Hematopoietic multipotent progenitor cell treated with erythropoietin and hydrocortisone succinate and interleukin-3 and kit ligand, for 6 days (in vitro differentiated cells): ENCODE measurements at regions not wholly inside any gene's neighbourhood (a gene's known extent, or its start where the extent isn't known, plus 50 kb on each side); places are given as distances from the start of the nearest gene placed in this dataset.

Experiments used
- DNase-seq: peaks from one replicate; pipeline ENCODE4 v3.0.0-alpha.2; 2015

- DNase-seq: peak; percentile 90
These were observed 54.6 kb downstream of the ZFP36L2 start for GRCh38 chr2:43171789-43172188.

GRCh38 chr2:43170405-43171105 lies 55.9 kb downstream of the ZFP36L2 start:
- no peak for DNase-seq

- DNase-seq: peak; percentile 82
These were observed 56.4 kb downstream of the ZFP36L2 start for GRCh38 chr2:43169987-43170386.

- peak; percentile 90 for DNase-seq
These were observed 57.1 kb downstream of the ZFP36L2 start for GRCh38 chr2:43169099-43169945.

- no peak for DNase-seq
These were observed 58.4 kb downstream of the ZFP36L2 start for GRCh38 chr2:43168016-43168369.

GRCh38 chr2:43165378-43166069 lies 60.9 kb downstream of the ZFP36L2 start:
- DNase-seq: no peak

- no peak for DNase-seq
These were observed 61.7 kb downstream of the ZFP36L2 start for GRCh38 chr2:43164686-43165085.

- DNase-seq: no peak
These were observed 62.7 kb downstream of the ZFP36L2 start for GRCh38 chr2:43163584-43164270.

- DNase-seq: no peak
These were observed 64.0 kb downstream of the ZFP36L2 start for GRCh38 chr2:43162511-43162776.

GRCh38 chr2:43161650-43162510 lies 64.5 kb downstream of the ZFP36L2 start:
- DNase-seq: no peak

GRCh38 chr2:43160778-43161177 lies 65.6 kb downstream of the ZFP36L2 start:
- no peak for DNase-seq

- no peak for DNase-seq
These were observed 66.6 kb downstream of the ZFP36L2 start for GRCh38 chr2:43159797-43160196.

- peak; percentile 63 for DNase-seq
These were observed 68.0 kb downstream of the ZFP36L2 start for GRCh38 chr2:43158259-43158880.

- no peak for DNase-seq
These were observed 68.7 kb downstream of the ZFP36L2 start for GRCh38 chr2:43157506-43158246.

- no peak for DNase-seq
These were observed 70.5 kb downstream of the ZFP36L2 start for GRCh38 chr2:43155851-43156411.

GRCh38 chr2:43154685-43155084 lies 71.7 kb downstream of the ZFP36L2 start:
- no peak for DNase-seq

GRCh38 chr2:43152741-43153647 lies 73.4 kb downstream of the ZFP36L2 start:
- peak; percentile 77 for DNase-seq

- no peak for DNase-seq
These were observed 74.2 kb downstream of the ZFP36L2 start for GRCh38 chr2:43152186-43152585.

GRCh38 chr2:43149482-43150107 lies 76.8 kb downstream of the ZFP36L2 start:
- DNase-seq: no peak
